ENCODE measurements at regions not wholly inside any gene's neighbourhood (a gene's known extent, or its start where the extent isn't known, plus 50 kb on each side); places are given as distances from the start of the nearest gene placed in this dataset.
"Not testable (repeated sequence)": the region's sequence is repeated elsewhere in the genome, so short reads cannot be mapped to it uniquely, and the experiment has no call there.

GRCh38 chr21:28099001-28099705, 893.5 kb downstream of the LTN1 start:
- DNase-seq = no peak

GRCh38 chr21:28091466-28091865, 901.2 kb downstream of the LTN1 start:
- no peak for DNase-seq

GRCh38 chr21:28090546-28090945, 902.1 kb downstream of the LTN1 start:
- DNase-seq = no peak

- DNase-seq = no peak
These were observed 902.9 kb downstream of the LTN1 start for GRCh38 chr21:28089599-28090441.

- no peak for DNase-seq
These were observed 905.7 kb downstream of the LTN1 start for GRCh38 chr21:28086861-28087581.

- no peak for DNase-seq
These were observed 907.7 kb downstream of the LTN1 start for GRCh38 chr21:28084951-28085350.

- DNase-seq = no peak
These were observed 909.3 kb downstream of the LTN1 start for GRCh38 chr21:28083350-28083749.

- no peak for DNase-seq
These were observed 914.6 kb downstream of the LTN1 start for GRCh38 chr21:28078126-28078525.

GRCh38 chr21:28074676-28075075, 918.0 kb downstream of the LTN1 start:
- no peak for DNase-seq

GRCh38 chr21:28072601-28073000, 920.1 kb downstream of the LTN1 start:
- DNase-seq = no peak

GRCh38 chr21:28069450-28069923, 923.2 kb downstream of the LTN1 start:
- DNase-seq = no peak

GRCh38 chr21:28068455-28069358, 924.0 kb downstream of the LTN1 start:
- DNase-seq = no peak

GRCh38 chr21:28066596-28067387, 925.9 kb downstream of the LTN1 start:
- DNase-seq = no peak

GRCh38 chr21:28066076-28066475, 926.6 kb downstream of the LTN1 start:
- DNase-seq = no peak

- DNase-seq = no peak
These were observed 929.1 kb downstream of the LTN1 start for GRCh38 chr21:28063241-28064216.

GRCh38 chr21:28052956-28053355, 939.7 kb downstream of the LTN1 start:
- not testable (repeated sequence) for DNase-seq

- DNase-seq = not testable (repeated sequence)
These were observed 941.0 kb downstream of the LTN1 start for GRCh38 chr21:28051649-28052048.

GRCh38 chr21:28035692-28036091, 957.0 kb downstream of the LTN1 start:
- DNase-seq = not testable (repeated sequence)

- not testable (repeated sequence) for DNase-seq
These were observed 957.8 kb downstream of the LTN1 start for GRCh38 chr21:28034916-28035315.

- not testable (repeated sequence) for DNase-seq
These were observed 958.3 kb downstream of the LTN1 start for GRCh38 chr21:28034334-28034733.

Measured in stimulated activated CD4-positive, alpha-beta T cell treated with anti-CD3 and anti-CD28 coated beads, Interleukin-4, amount 100 ng/mL, for 24 hours (primary cell).